ENCODE measurements at regions not wholly inside any gene's neighbourhood (a gene's known extent, or its start where the extent isn't known, plus 50 kb on each side); places are given as distances from the start of the nearest gene placed in this dataset.
"Not testable (repeated sequence)": the region's sequence is repeated elsewhere in the genome, so short reads cannot be mapped to it uniquely, and the experiment has no call there.

- no peaks in the 10 kb centered on the region for H3K36me3 ChIP-seq (ENCODE audit: insufficient read depth, low read length, poor library complexity, severe bottlenecking)
- no peak overlapping the region for H3K27ac ChIP-seq (ENCODE audit: low read depth, low read length, poor library complexity, severe bottlenecking)
- no peaks in the 10 kb centered on the region for H3K9me3 ChIP-seq (ENCODE audit: low read depth, low read length, poor library complexity, severe bottlenecking)
- H3K27me3 ChIP-seq (replicated peaks; ENCODE audit: insufficient read depth, low read depth, low read length, poor library complexity), result no peaks in the 10 kb centered on the region
- DNase-seq (ENCODE audit: low spot score), result no peak
- intact Hi-C loops (cut with micrococcal nuclease; ENCODE audit: unreplicated experiment), result no loop called here
- H3K4me1 ChIP-seq (ENCODE audit: insufficient read depth, low read length, poor library complexity, severe bottlenecking), result peaks cover 10% of the 10 kb centered on the region
- TF ChIP-seq CTCF (conservative IDR thresholded peaks at IDR 0.05; ENCODE audit: low read depth, low read length) (no peak), EZH2 (IDR thresholded peaks at IDR 0.05; ENCODE audit: borderline replicate concordance, low read depth, low read length, poor library complexity, severe bottlenecking) (no peak)
- POLR2A ChIA-PET (ENCODE audit: low non-redundant PET), result no interaction called here
- BruUV-seq (replicated peaks), result no TSS peak
- CTCF ChIA-PET, result no interaction called here
- no peak overlapping the region for H3K4me3 ChIP-seq (ENCODE audit: low read depth, low read length, poor library complexity, severe bottlenecking)
These were observed 72.1 kb upstream of the HSPB3 start for GRCh38 chr5:54383225-54383901.

- CTCF ChIA-PET; intact Hi-C loops (cut with micrococcal nuclease; ENCODE audit: unreplicated experiment); H3K4me1 ChIP-seq (ENCODE audit: insufficient read depth, low read length, poor library complexity, severe bottlenecking); H3K27ac ChIP-seq (ENCODE audit: low read depth, low read length, poor library complexity, severe bottlenecking); H3K9me3 ChIP-seq (ENCODE audit: low read depth, low read length, poor library complexity, severe bottlenecking); POLR2A ChIA-PET (ENCODE audit: low non-redundant PET); DNase-seq (ENCODE audit: low spot score); H3K36me3 ChIP-seq (ENCODE audit: insufficient read depth, low read length, poor library complexity, severe bottlenecking); H3K4me3 ChIP-seq (ENCODE audit: low read depth, low read length, poor library complexity, severe bottlenecking); H3K27me3 ChIP-seq (replicated peaks; ENCODE audit: insufficient read depth, low read depth, low read length, poor library complexity); BruUV-seq (replicated peaks): not testable (repeated sequence)
These were observed 70.9 kb upstream of the ARL15 start for GRCh38 chr5:54381319-54381718.

- H3K27ac ChIP-seq (ENCODE audit: low read depth, low read length, poor library complexity, severe bottlenecking), result no peak overlapping the region
- intact Hi-C loops (cut with micrococcal nuclease; ENCODE audit: unreplicated experiment), result no loop called here
- no peaks in the 10 kb centered on the region for H3K27me3 ChIP-seq (replicated peaks; ENCODE audit: insufficient read depth, low read depth, low read length, poor library complexity)
- no peaks in the 10 kb centered on the region for H3K9me3 ChIP-seq (ENCODE audit: low read depth, low read length, poor library complexity, severe bottlenecking)
- DNase-seq (ENCODE audit: low spot score), result no peak
- no TSS peak for BruUV-seq (replicated peaks)
- POLR2A ChIA-PET (ENCODE audit: low non-redundant PET), result no interaction called here
- TF ChIP-seq CTCF (conservative IDR thresholded peaks at IDR 0.05; ENCODE audit: low read depth, low read length) (0 out of 2 replicates have a peak, but pooled peaks have one; percentile 24), EZH2 (IDR thresholded peaks at IDR 0.05; ENCODE audit: borderline replicate concordance, low read depth, low read length, poor library complexity, severe bottlenecking) (no peak)
- H3K36me3 ChIP-seq (ENCODE audit: insufficient read depth, low read length, poor library complexity, severe bottlenecking), result no peaks in the 10 kb centered on the region
- no peaks in the 10 kb centered on the region for H3K4me1 ChIP-seq (ENCODE audit: insufficient read depth, low read length, poor library complexity, severe bottlenecking)
- CTCF ChIA-PET, result interaction anchor here (1.7 kb wide), 1 partner anchor 40 kb away, joined by 3 read pairs; no protein-coding TSS in a partner anchor
- H3K4me3 ChIP-seq (ENCODE audit: low read depth, low read length, poor library complexity, severe bottlenecking), result no peak overlapping the region
These were observed 69.2 kb upstream of the ARL15 start for GRCh38 chr5:54379590-54379989.

- H3K9me3 ChIP-seq (ENCODE audit: low read depth, low read length, poor library complexity, severe bottlenecking), result no peaks in the 10 kb centered on the region
- H3K36me3 ChIP-seq (ENCODE audit: insufficient read depth, low read length, poor library complexity, severe bottlenecking), result no peaks in the 10 kb centered on the region
- DNase-seq (ENCODE audit: low spot score), result no peak
- no peak overlapping the region for H3K27ac ChIP-seq (ENCODE audit: low read depth, low read length, poor library complexity, severe bottlenecking)
- POLR2A ChIA-PET (ENCODE audit: low non-redundant PET), result no interaction called here
- TF ChIP-seq CTCF (conservative IDR thresholded peaks at IDR 0.05; ENCODE audit: low read depth, low read length), result no peak
- TF ChIP-seq EZH2 (IDR thresholded peaks at IDR 0.05; ENCODE audit: borderline replicate concordance, low read depth, low read length, poor library complexity, severe bottlenecking), result no peak
- no TSS peak for BruUV-seq (replicated peaks)
- intact Hi-C loops (cut with micrococcal nuclease; ENCODE audit: unreplicated experiment), result no loop called here
- CTCF ChIA-PET, result no interaction called here
- H3K4me3 ChIP-seq (ENCODE audit: low read depth, low read length, poor library complexity, severe bottlenecking), result no peak overlapping the region
- H3K27me3 ChIP-seq (replicated peaks; ENCODE audit: insufficient read depth, low read depth, low read length, poor library complexity), result no peaks in the 10 kb centered on the region
- no peaks in the 10 kb centered on the region for H3K4me1 ChIP-seq (ENCODE audit: insufficient read depth, low read length, poor library complexity, severe bottlenecking)
These were observed 68.3 kb upstream of the ARL15 start for GRCh38 chr5:54378707-54379106.

GRCh38 chr5:54377339-54377738 is 67.0 kb upstream of the ARL15 start:
- H3K27ac ChIP-seq (ENCODE audit: low read depth, low read length, poor library complexity, severe bottlenecking); POLR2A ChIA-PET (ENCODE audit: low non-redundant PET); H3K9me3 ChIP-seq (ENCODE audit: low read depth, low read length, poor library complexity, severe bottlenecking); CTCF ChIA-PET; BruUV-seq (replicated peaks); H3K4me1 ChIP-seq (ENCODE audit: insufficient read depth, low read length, poor library complexity, severe bottlenecking); intact Hi-C loops (cut with micrococcal nuclease; ENCODE audit: unreplicated experiment); H3K27me3 ChIP-seq (replicated peaks; ENCODE audit: insufficient read depth, low read depth, low read length, poor library complexity); H3K4me3 ChIP-seq (ENCODE audit: low read depth, low read length, poor library complexity, severe bottlenecking); DNase-seq (ENCODE audit: low spot score); H3K36me3 ChIP-seq (ENCODE audit: insufficient read depth, low read length, poor library complexity, severe bottlenecking): not testable (repeated sequence)

Measured in A673 (cell line).